ENCODE measurements at regions not wholly inside any gene's neighbourhood (a gene's known extent, or its start where the extent isn't known, plus 50 kb on each side); places are given as distances from the start of the nearest gene placed in this dataset.

DNA sequence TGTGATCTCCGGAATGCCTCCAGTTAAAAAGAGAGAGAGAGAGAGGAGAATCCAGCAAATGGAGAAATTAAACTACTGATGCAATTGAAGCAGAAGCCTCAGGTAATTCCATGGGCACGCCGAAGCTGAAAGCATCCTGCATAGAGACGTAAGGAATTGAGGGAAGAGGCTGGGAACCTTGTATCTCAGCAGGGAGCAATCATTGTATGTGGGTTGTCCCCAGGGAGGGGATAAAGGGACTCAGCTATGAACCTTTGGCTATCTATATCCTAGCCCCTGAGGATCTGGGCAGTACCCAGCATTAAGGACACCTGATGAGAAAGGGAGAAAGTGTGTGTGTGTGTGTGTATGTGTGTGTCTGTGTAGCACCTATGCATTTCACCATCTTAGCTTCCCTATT, 95.8 kb upstream of the ATXN7L3B start:
- Histone ChIP-seq H3K4me1 (no peaks in the 10 kb centered on the region), H3K9me3 (no peaks in the 10 kb centered on the region), H3K36me3 (no peaks in the 10 kb centered on the region), H3K4me3 (no peak overlapping the region), H3K27ac (no peak overlapping the region), H3K27me3 (no peaks in the 10 kb centered on the region)
- intact Hi-C loops (cut with DNase I) = no loop called here
- TF ChIP-seq, protein P1, sequence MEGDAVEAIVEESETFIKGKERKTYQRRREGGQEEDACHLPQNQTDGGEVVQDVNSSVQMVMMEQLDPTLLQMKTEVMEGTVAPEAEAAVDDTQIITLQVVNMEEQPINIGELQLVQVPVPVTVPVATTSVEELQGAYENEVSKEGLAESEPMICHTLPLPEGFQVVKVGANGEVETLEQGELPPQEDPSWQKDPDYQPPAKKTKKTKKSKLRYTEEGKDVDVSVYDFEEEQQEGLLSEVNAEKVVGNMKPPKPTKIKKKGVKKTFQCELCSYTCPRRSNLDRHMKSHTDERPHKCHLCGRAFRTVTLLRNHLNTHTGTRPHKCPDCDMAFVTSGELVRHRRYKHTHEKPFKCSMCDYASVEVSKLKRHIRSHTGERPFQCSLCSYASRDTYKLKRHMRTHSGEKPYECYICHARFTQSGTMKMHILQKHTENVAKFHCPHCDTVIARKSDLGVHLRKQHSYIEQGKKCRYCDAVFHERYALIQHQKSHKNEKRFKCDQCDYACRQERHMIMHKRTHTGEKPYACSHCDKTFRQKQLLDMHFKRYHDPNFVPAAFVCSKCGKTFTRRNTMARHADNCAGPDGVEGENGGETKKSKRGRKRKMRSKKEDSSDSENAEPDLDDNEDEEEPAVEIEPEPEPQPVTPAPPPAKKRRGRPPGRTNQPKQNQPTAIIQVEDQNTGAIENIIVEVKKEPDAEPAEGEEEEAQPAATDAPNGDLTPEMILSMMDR (IDR thresholded peaks at IDR 0.05) = no peak
- no peak for DNase-seq
- ATAC-seq = no peak

DNA sequence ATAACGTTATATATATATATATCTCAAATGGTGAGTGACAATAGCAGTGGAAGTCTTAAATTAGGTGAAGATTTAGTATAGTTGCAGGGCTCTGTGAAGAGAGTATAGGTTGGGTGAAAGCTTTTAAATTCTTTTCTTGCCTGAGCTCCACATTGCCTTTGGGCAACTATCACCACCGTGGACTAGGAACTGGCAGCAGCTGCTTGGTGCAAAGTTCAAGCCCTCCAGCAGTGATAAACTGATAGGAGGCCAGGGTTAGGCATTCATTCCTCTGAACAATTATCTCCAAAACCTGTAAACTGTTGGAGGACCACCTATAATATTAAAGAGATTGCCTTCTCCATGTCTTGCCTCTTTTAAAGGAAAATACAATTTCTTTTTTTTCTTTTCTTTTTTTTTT, 91.2 kb upstream of the ATXN7L3B start:
- Histone ChIP-seq H3K9me3 (no peaks in the 10 kb centered on the region), H3K27ac (no peak overlapping the region), H3K4me1 (no peaks in the 10 kb centered on the region), H3K27me3 (no peaks in the 10 kb centered on the region), H3K4me3 (no peak overlapping the region), H3K36me3 (no peaks in the 10 kb centered on the region)
- intact Hi-C loops (cut with DNase I) = no loop called here
- ATAC-seq (no peak), DNase-seq (no peak)
- TF ChIP-seq, protein P1 (IDR thresholded peaks at IDR 0.05) = no peak

DNA sequence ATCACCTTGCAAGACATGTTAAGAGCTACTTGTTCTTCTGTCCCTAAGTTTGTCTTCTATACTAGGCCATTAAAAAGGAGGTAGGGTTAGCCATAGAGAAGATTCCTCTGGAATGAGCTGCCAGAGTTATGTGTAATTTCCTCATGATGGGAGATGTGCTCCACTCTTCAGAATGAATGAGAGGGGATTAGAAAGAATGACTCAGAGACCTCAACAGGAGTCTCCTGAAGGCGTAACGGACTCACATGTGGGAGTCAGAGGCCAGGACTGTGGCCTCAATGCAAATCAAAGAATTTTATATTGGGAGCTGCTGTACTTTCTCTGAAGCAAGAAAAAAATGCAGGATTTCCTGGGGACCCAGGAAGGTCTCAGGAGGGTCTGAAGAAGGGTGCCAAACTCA, 87.8 kb upstream of the ATXN7L3B start:
- no peaks in the 10 kb centered on the region for H3K27me3 ChIP-seq
- no peak for DNase-seq
- intact Hi-C loops (cut with DNase I) = no loop called here
- H3K4me3 ChIP-seq = no peak overlapping the region
- H3K4me1 ChIP-seq = no peaks in the 10 kb centered on the region
- TF ChIP-seq, protein P1 (IDR thresholded peaks at IDR 0.05) = no peak
- no peak overlapping the region for H3K27ac ChIP-seq
- no peaks in the 10 kb centered on the region for H3K9me3 ChIP-seq
- no peaks in the 10 kb centered on the region for H3K36me3 ChIP-seq
- no peak for ATAC-seq

DNA sequence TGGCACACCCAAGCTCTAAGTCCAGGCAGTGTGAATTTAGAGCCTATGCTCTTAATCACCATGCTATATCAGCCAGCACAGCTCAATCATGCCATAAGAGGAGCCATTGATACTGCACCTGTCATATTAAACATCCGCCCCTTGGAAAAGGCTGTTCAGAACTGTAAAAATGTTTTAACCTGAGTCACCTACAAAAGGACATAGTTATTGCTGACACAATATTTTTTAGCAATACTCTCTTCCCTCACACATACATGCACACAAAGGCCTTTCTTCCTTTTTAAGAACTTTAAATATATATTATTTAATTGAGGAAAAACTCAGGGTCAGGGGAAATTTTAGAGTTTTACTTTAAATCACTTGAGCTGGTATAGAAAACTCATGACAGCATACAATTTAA, 83.5 kb upstream of the ATXN7L3B start:
- H3K4me3 ChIP-seq = no peak overlapping the region
- no peaks in the 10 kb centered on the region for H3K27me3 ChIP-seq
- no peak overlapping the region for H3K27ac ChIP-seq
- intact Hi-C loops (cut with DNase I) = no loop called here
- H3K36me3 ChIP-seq = no peaks in the 10 kb centered on the region
- H3K4me1 ChIP-seq = no peaks in the 10 kb centered on the region
- TF ChIP-seq, protein P1 (IDR thresholded peaks at IDR 0.05) = no peak
- no peaks in the 10 kb centered on the region for H3K9me3 ChIP-seq
- DNase-seq (no peak), ATAC-seq (no peak)

DNA sequence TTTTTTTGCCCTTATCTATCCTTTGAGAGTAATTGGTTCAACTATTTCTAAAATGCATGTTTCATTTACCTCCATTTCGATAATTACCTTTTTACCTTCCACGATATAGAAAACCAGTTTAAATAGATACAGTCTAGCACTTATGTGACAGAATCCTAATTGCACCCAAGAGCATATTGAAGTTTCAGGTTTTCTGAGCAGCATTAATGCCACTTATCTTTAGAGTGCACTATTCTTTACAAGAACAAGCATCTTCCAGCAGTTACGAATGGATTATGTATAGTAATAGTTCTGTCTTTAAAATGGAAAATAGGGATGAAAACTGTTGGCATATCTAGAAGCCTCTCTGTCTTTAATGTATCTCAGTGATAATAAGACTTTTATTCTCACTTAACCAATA, 82.2 kb upstream of the ATXN7L3B start:
- Histone ChIP-seq H3K4me3 (no peak overlapping the region), H3K9me3 (no peaks in the 10 kb centered on the region), H3K36me3 (no peaks in the 10 kb centered on the region), H3K27ac (no peak overlapping the region), H3K4me1 (no peaks in the 10 kb centered on the region), H3K27me3 (no peaks in the 10 kb centered on the region)
- ATAC-seq = no peak
- TF ChIP-seq, protein P1 (IDR thresholded peaks at IDR 0.05) = no peak
- intact Hi-C loops (cut with DNase I) = no loop called here
- DNase-seq = no peak

DNA sequence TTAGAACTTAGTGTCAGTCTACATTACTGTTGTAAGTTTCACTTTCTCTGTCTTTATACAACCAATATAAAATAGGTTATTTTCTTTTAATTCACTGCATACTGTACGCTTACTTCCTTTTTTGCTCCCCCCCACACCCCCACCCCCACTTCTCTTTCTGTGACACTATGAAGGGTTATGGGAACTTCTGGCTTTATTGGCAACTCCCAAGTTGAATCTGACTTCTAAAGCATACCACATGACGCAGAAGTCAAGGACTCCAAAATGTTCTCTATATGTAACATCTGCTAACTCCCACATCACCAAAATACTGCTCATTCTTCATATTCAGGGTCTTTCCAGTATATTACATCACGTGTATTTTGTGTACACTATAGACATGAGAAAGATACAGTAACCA, 81.2 kb upstream of the ATXN7L3B start:
- intact Hi-C loops (cut with DNase I) = no loop called here
- Histone ChIP-seq H3K4me3 (no peak overlapping the region), H3K27ac (no peak overlapping the region), H3K27me3 (no peaks in the 10 kb centered on the region), H3K4me1 (no peaks in the 10 kb centered on the region), H3K36me3 (no peaks in the 10 kb centered on the region), H3K9me3 (no peaks in the 10 kb centered on the region)
- TF ChIP-seq, protein P1 (IDR thresholded peaks at IDR 0.05) = no peak
- ATAC-seq (no peak), DNase-seq (no peak)
